K562 (cell line): ENCODE measurements at regions not wholly inside any gene's neighbourhood (a gene's known extent, or its start where the extent isn't known, plus 50 kb on each side); places are given as distances from the start of the nearest gene placed in this dataset.
A peak's percentile ranks its signal among the peaks of the same experiment; 100 is the strongest.

Experiments
- ATAC-seq: fragments of 200-7000 bp; cut with Tn5 transposase; 3 replicates; pipeline ENCODE4 v1.9.1; 2020; ENCODE audit warnings: moderate library complexity
- BruUV-seq: library from RNA; stranded (reverse); fragments of 400-500 nt; replicated peaks from 2 replicates; lab custom pipeline; 2021; lab: Mats Ljungman, UMichigan
- CTCF ChIA-PET: fragments of 300-600 bp; formaldehyde crosslinking; extraction: SDS; loops from one replicate; lab custom pipeline; 2021; ENCODE audit warnings: low intra/inter-chr PET ratio; lab: Yijun Ruan, JAX
- POLR2A ChIA-PET: fragments of 300-600, 350-650 bp; sonication (Branson Sonifier 250); formaldehyde crosslinking; extraction: SDS; loops from one replicate; lab custom pipeline; 2021; ENCODE audit warnings: antibody characterized with exemption, inconsistent platforms; lab: Yijun Ruan, JAX
- DNase-seq, 4 experiments: peaks; one replicate each; pipeline versions ENCODE4 v3.0.0 to v3.0.0-alpha.2; 2011 to 2018; ENCODE audit warnings: low spot score in 3 of 4, mixed read lengths in 3 of 4; ENCODE audit errors: extremely low read depth in 1 of 4
- FAIRE-seq: peaks from 2 replicates; lab custom pipeline; 2011; peaks lifted over from hg19 to GRCh38; lab: Jason Lieb, UNC
- H2AFZ ChIP-seq: 2 replicates; pipeline ENCODE4 v1.6.0; 2011; ENCODE audit warnings: low read depth, low read length, control low read depth, inconsistent platforms
- H3K27ac ChIP-seq: fragments of 200-600 bp; 3 replicates; pipeline ENCODE4 v1.8.0; 2011; ENCODE audit warnings: low read depth, mild to moderate bottlenecking, control low read depth, inconsistent platforms, low read length, moderate library complexity, mixed read lengths; ENCODE audit errors: extremely low read depth
- H3K27me3 ChIP-seq, 2 experiments: fragments of 300-600 bp in 1 of 2; 2 replicates in 1 of 2; 3 replicates in 1 of 2; pipeline versions ENCODE4 v1.6.0 to v1.8.0; 2011; ENCODE audit warnings: inconsistent platforms in 2 of 2, low read length in 2 of 2, mild to moderate bottlenecking in 1 of 2, mixed read lengths in 1 of 2, moderate library complexity in 1 of 2; ENCODE audit not compliant: control insufficient read depth in 2 of 2, insufficient read depth in 2 of 2
- H3K36me3 ChIP-seq: fragments of 300-600 bp; 3 replicates; pipeline ENCODE4 v1.8.0; 2011; ENCODE audit warnings: mild to moderate bottlenecking, low read length, inconsistent platforms; ENCODE audit not compliant: control insufficient read depth, insufficient read depth
- H3K4me1 ChIP-seq, 2 experiments: fragments of 200-600 bp in 1 of 2; replicated peaks in 1 of 2; 2 replicates in 1 of 2; 3 replicates in 1 of 2; pipeline versions ENCODE4 v1.5.1 to v1.8.0; 2011; ENCODE audit warnings: inconsistent platforms in 2 of 2, low read length in 2 of 2, mild to moderate bottlenecking in 1 of 2, mixed read lengths in 1 of 2, moderate library complexity in 1 of 2; ENCODE audit not compliant: control insufficient read depth in 2 of 2, insufficient read depth in 2 of 2
- H3K4me2 ChIP-seq: 2 replicates; pipeline ENCODE4 v1.6.1; 2011; ENCODE audit warnings: low read length, control low read depth, inconsistent platforms, mixed read lengths; ENCODE audit not compliant: insufficient read depth
- H3K4me3 ChIP-seq: fragments of 200-600 bp; sonication (generic), shearing (Covaris generic); 2 replicates; pipeline ENCODE4 v1.5.1; 2016; ENCODE audit warnings: control low read depth, inconsistent platforms
- H3K79me2 ChIP-seq: fragments of 200-600 bp; 3 replicates; pipeline ENCODE4 v1.8.0; 2011; ENCODE audit warnings: low read length, inconsistent platforms; ENCODE audit not compliant: control insufficient read depth, insufficient read depth
- H3K9ac ChIP-seq, 2 experiments: 2 replicates each; pipeline versions ENCODE4 v1.6.0 to v1.6.1; 2011; ENCODE audit warnings: low read depth in 2 of 2, low read length in 2 of 2, control low read depth in 1 of 2, inconsistent platforms in 1 of 2, mild to moderate bottlenecking in 1 of 2, mixed read lengths in 1 of 2; ENCODE audit not compliant: insufficient read depth in 1 of 2
- H3K9me1 ChIP-seq: one replicate; pipeline ENCODE4 v1.6.0; 2011; ENCODE audit warnings: inconsistent platforms, mild to moderate bottlenecking, low read length, moderate library complexity; ENCODE audit not compliant: control insufficient read depth, insufficient read depth
- H3K9me3 ChIP-seq: replicated peaks from 2 replicates; pipeline ENCODE4 v1.5.1; 2011; ENCODE audit warnings: low read depth, low read length, inconsistent platforms; ENCODE audit not compliant: control insufficient read depth, insufficient read depth
- H4K20me1 ChIP-seq: replicated peaks from 2 replicates; pipeline ENCODE4 v1.6.1; 2011; ENCODE audit warnings: low read length, inconsistent platforms, mixed read lengths; ENCODE audit not compliant: control insufficient read depth, insufficient read depth
- ARID3A ChIP-seq: IDR thresholded peaks from 2 replicates; pipeline ENCODE4 v1.6.1; 2012; ENCODE audit warnings: low read depth, low read length, improper control_type of control experiment, borderline replicate concordance
- CEBPB ChIP-seq: fragments of 450-650 bp; IDR thresholded peaks from 2 replicates; pipeline ENCODE4 v1.6.1; 2016; ENCODE audit warnings: missing genetic modification characterization, missing compliant biosample characterization
- CEBPG ChIP-seq, 3 experiments: fragments of 200-800 bp in 1 of 3; sonication (Bioruptor generic) in 1 of 3; sonication (generic) in 1 of 3; formaldehyde crosslinking in 1 of 3; IDR thresholded peaks in 2 of 3; conservative IDR thresholded peaks in 1 of 3; 2 replicates each; pipeline versions ENCODE4 v1.6.1 to v1.8.0; 2016 to 2022; ENCODE audit warnings: missing compliant biosample characterization in 2 of 3, missing genetic modification characterization in 2 of 3, mild to moderate bottlenecking in 1 of 3, missing genetic modification reagents in 1 of 3
- CXXC5 ChIP-seq: fragments of 250-450 bp; sonication (Bioruptor Pico); IDR thresholded peaks from 2 replicates; pipeline ENCODE4 v1.8.0; 2022; ENCODE audit warnings: inconsistent platforms, mild to moderate bottlenecking, moderate library complexity
- E2F8 ChIP-seq: fragments of 450-650 bp; IDR thresholded peaks from 2 replicates; pipeline ENCODE4 v1.7.1; 2018; ENCODE audit warnings: mild to moderate bottlenecking, low read depth; ENCODE audit not compliant: partially characterized antibody
- FOXA1 ChIP-seq: fragments of 450-650 bp; IDR thresholded peaks from 2 replicates; pipeline ENCODE4 v1.6.1; 2016; ENCODE audit warnings: mild to moderate bottlenecking, borderline replicate concordance
- FOXJ2 ChIP-seq: fragments of 200-800 bp; sonication (Bioruptor generic); IDR thresholded peaks from 2 replicates; pipeline ENCODE4 v1.6.1; 2016; ENCODE audit warnings: missing genetic modification characterization, missing compliant biosample characterization
- HBP1 ChIP-seq: fragments of 450-650 bp; formaldehyde crosslinking; IDR thresholded peaks from 2 replicates; pipeline ENCODE4 v1.4.0; 2022; ENCODE audit warnings: missing genetic modification characterization
- MYC ChIP-seq, 2 experiments: fragments of 250-450 bp in 1 of 2; sonication (Bioruptor Pico) in 1 of 2; IDR thresholded peaks; 2 replicates each; pipeline versions ENCODE4 v1.5.1 to v1.6.1; 2012 to 2021; ENCODE audit warnings: low read depth in 2 of 2, borderline replicate concordance in 1 of 2, improper control_type of control experiment in 1 of 2, low read length in 1 of 2, mild to moderate bottlenecking in 1 of 2, moderate library complexity in 1 of 2
- PHF20 ChIP-seq: fragments of 450-650 bp; IDR thresholded peaks from 2 replicates; pipeline ENCODE4 v1.6.1; 2018; ENCODE audit not compliant: partially characterized antibody
- PREB ChIP-seq: sonication (generic); formaldehyde crosslinking; IDR thresholded peaks from 2 replicates; pipeline ENCODE4 v1.8.1; 2023; ENCODE audit warnings: mild to moderate bottlenecking, missing genetic modification reagents
- PTRF ChIP-seq: fragments of 450-650 bp; IDR thresholded peaks from 2 replicates; pipeline ENCODE4 v1.6.1; 2016; ENCODE audit warnings: mild to moderate bottlenecking, missing genetic modification characterization, missing compliant biosample characterization
- SNRNP70 ChIP-seq: fragments of 200-400 bp; formaldehyde crosslinking; optimal IDR thresholded peaks from 2 replicates; pipeline ENCODE3; 2017; ENCODE audit warnings: low read depth, low read length
- ZBED1 ChIP-seq: IDR thresholded peaks from 2 replicates; pipeline ENCODE4 v1.6.1; 2014
- ZNF436 ChIP-seq: fragments of 250-450, 450-650 bp; sonication (Bioruptor Pico); formaldehyde crosslinking; IDR thresholded peaks from 2 replicates; pipeline ENCODE4 v1.7.0; 2020; ENCODE audit warnings: mild to moderate bottlenecking
- ZNF79 ChIP-seq: fragments of 250-450 bp; sonication (Bioruptor Pico); IDR thresholded peaks from 2 replicates; pipeline ENCODE4 v1.4.0; 2020; ENCODE audit warnings: low read depth, mild to moderate bottlenecking, moderate library complexity
- WGBS: fragments of 100-300 bp; shearing (Covaris generic); methylation state at CpG from one replicate; pipeline ENCODE4 v1.1.6; 2016; ENCODE audit warnings: low coverage, mixed read lengths; ENCODE audit not compliant: insufficient coverage; ENCODE audit errors: missing lambda C conversion rate; 5-methylcytosine and 5-hydroxymethylcytosine counted together
- in situ Hi-C: fragments of 300-500 bp; cut with MboI; formaldehyde crosslinking; loops from 4 replicates; pipeline ENCODE4 v1.15.0; 2018; ENCODE audit warnings: inconsistent platforms, mixed read lengths
- intact Hi-C: fragments of 100-400 bp; cut with micrococcal nuclease; formaldehyde crosslinking; loops from 2 replicates; pipeline ENCODE4 v1.14.2; 2022

GRCh38 chr2:57097855-57098254 is 914.1 kb downstream of the CCDC85A start:
- POLR2A ChIA-PET: no interaction called here
- no peak for ATAC-seq

More at GRCh38 chr2:57097855-57098254, 914.1 kb downstream of the CCDC85A start:
- intact Hi-C loops: no loop called here
- no peak overlapping the region for H3K9ac ChIP-seq
- no peak overlapping the region for H3K4me2 ChIP-seq
- no peaks in the 10 kb centered on the region for H3K79me2 ChIP-seq
- no peak for TF ChIP-seq PREB (CRISPR knock-in tag)
- TF ChIP-seq MYC (IDR thresholded peaks at IDR 0.05; ENCODE audit: low read depth, low read length): no peak
- TF ChIP-seq MYC (CRISPR knock-in tag; IDR thresholded peaks at IDR 0.05; ENCODE audit: borderline replicate concordance, low read depth): no peak
- TF ChIP-seq HBP1: no peak
- TF ChIP-seq PTRF (tag): no peak
- no peak for TF ChIP-seq PHF20
- TF ChIP-seq CEBPG (CRISPR knock-in tag; IDR thresholded peaks at IDR 0.05): no peak
- TF ChIP-seq CEBPG (tag; conservative IDR thresholded peaks at IDR 0.05 in 1 of 2, IDR thresholded peaks at IDR 0.05 in 1 of 2): peak in 1 of 2 experiments; percentile 86; a peak in 2 of 4 replicates
- TF ChIP-seq CEBPB (tag): peak; percentile 47
- no peak for TF ChIP-seq ARID3A
- no peak for TF ChIP-seq SNRNP70
- TF ChIP-seq ZBED1: no peak
- TF ChIP-seq FOXA1: no peak
- TF ChIP-seq ZNF436 (CRISPR knock-in tag): no peak
- no peak for TF ChIP-seq ZNF79 (CRISPR knock-in tag)
- no peak for TF ChIP-seq CXXC5 (CRISPR knock-in tag)
- TF ChIP-seq FOXJ2 (tag): no peak
- no peak for TF ChIP-seq E2F8
- TF ChIP-seq, all 486 proteins: peak for 2
- CTCF ChIA-PET: no interaction called here
- Histone ChIP-seq H3K9me3 (no peaks in the 10 kb centered on the region), H3K27me3 (no peaks in the 10 kb centered on the region), H3K4me3 (no peak overlapping the region), H4K20me1 (no peaks in the 10 kb centered on the region), H3K9me1 (no peaks in the 10 kb centered on the region), H3K36me3 (no peaks in the 10 kb centered on the region), H2AFZ (no peak overlapping the region), H3K27ac (no peak overlapping the region), H3K4me1 (no peaks in the 10 kb centered on the region)
- 0% methylated on average over 1 of the region's 1 CpG for WGBS
- in situ Hi-C loops: no loop called here
- no TSS peak for BruUV-seq
- FAIRE-seq (no peak), DNase-seq (no peak)
